Stimulated activated CD8-positive, alpha-beta memory T cell treated with anti-CD3 and anti-CD28 coated beads, Interleukin-12 subunit alpha, Interleukin-12 subunit beta, amount 100 ng/mL, for 24 hours (primary cell): ENCODE measurements at regions not wholly inside any gene's neighbourhood (a gene's known extent, or its start where the extent isn't known, plus 50 kb on each side); places are given as distances from the start of the nearest gene placed in this dataset.

ENCODE experiments used
- DNase-seq: peaks from one replicate; pipeline ENCODE4 v3.0.0-alpha.2; 2020; ENCODE audit errors: extremely low read depth

- DNase-seq, result no peak
Observed at GRCh38 chr4:13316354-13316753, 167.8 kb downstream of the RAB28 start.

GRCh38 chr4:13313856-13314255, 170.3 kb downstream of the RAB28 start:
- no peak for DNase-seq

GRCh38 chr4:13312264-13312663, 171.9 kb downstream of the RAB28 start:
- no peak for DNase-seq

- no peak for DNase-seq
Observed at GRCh38 chr4:13309751-13310150, 174.4 kb downstream of the RAB28 start.

GRCh38 chr4:13306356-13306755, 177.8 kb downstream of the RAB28 start:
- DNase-seq, result no peak

GRCh38 chr4:13302876-13303275, 181.3 kb downstream of the RAB28 start:
- DNase-seq, result no peak

GRCh38 chr4:13299343-13299742, 184.8 kb downstream of the RAB28 start:
- DNase-seq, result no peak

- no peak for DNase-seq
Observed at GRCh38 chr4:13298655-13299054, 185.5 kb downstream of the RAB28 start.

GRCh38 chr4:13296986-13297385, 187.2 kb downstream of the RAB28 start:
- DNase-seq, result no peak

- no peak for DNase-seq
Observed at GRCh38 chr4:13294961-13295605, 189.1 kb downstream of the RAB28 start.

GRCh38 chr4:13292372-13292771, 191.8 kb downstream of the RAB28 start:
- DNase-seq, result no peak

GRCh38 chr4:13289391-13289790, 194.7 kb downstream of the RAB28 start:
- no peak for DNase-seq

GRCh38 chr4:13285336-13285735, 198.8 kb downstream of the RAB28 start:
- DNase-seq, result no peak

GRCh38 chr4:13284932-13285331, 199.2 kb downstream of the RAB28 start:
- no peak for DNase-seq

- no peak for DNase-seq
Observed at GRCh38 chr4:13276357-13276756, 207.8 kb downstream of the RAB28 start.

- DNase-seq, result no peak
Observed at GRCh38 chr4:13268703-13269102, 215.4 kb downstream of the RAB28 start.

GRCh38 chr4:13268165-13268564, 216.0 kb downstream of the RAB28 start:
- no peak for DNase-seq

GRCh38 chr4:13267091-13267490, 217.0 kb downstream of the RAB28 start:
- no peak for DNase-seq

GRCh38 chr4:13266687-13267086, 217.5 kb downstream of the RAB28 start:
- DNase-seq, result no peak

GRCh38 chr4:13263967-13264525, 220.1 kb downstream of the RAB28 start:
- DNase-seq, result no peak

- DNase-seq, result no peak
Observed at GRCh38 chr4:13262816-13263215, 221.3 kb downstream of the RAB28 start.

- DNase-seq, result no peak
Observed at GRCh38 chr4:13261486-13262257, 222.5 kb downstream of the RAB28 start.

- DNase-seq, result no peak
Observed at GRCh38 chr4:13260513-13260912, 223.6 kb downstream of the RAB28 start.
